ENCODE measurements at regions not wholly inside any gene's neighbourhood (a gene's known extent, or its start where the extent isn't known, plus 50 kb on each side); places are given as distances from the start of the nearest gene placed in this dataset.
"Not testable (repeated sequence)": the region's sequence is repeated elsewhere in the genome, so short reads cannot be mapped to it uniquely, and the experiment has no call there.

- TF ChIP-seq ZNF609 (CRISPR knock-in tag; IDR thresholded peaks at IDR 0.05; ENCODE audit: borderline replicate concordance) (peak; percentile 26; the same call in 1 of the 2 replicates), ZNF331 (CRISPR knock-in tag; IDR thresholded peaks at IDR 0.05) (peak; percentile 31), ZNF12 (CRISPR knock-in tag; IDR thresholded peaks at IDR 0.05) (peak; percentile 27; the same call in 1 of the 2 replicates), GATA4 (IDR thresholded peaks at IDR 0.05; ENCODE audit: borderline replicate concordance, low read depth) (peak; percentile 95), MAZ (CRISPR knock-in tag; IDR thresholded peaks at IDR 0.05; ENCODE audit: low read depth) (0 out of 2 replicates have a peak, but pooled peaks have one; percentile 40), TARDBP (CRISPR knock-in tag; IDR thresholded peaks at IDR 0.05) (peak; percentile 75), JUND (CRISPR knock-in tag; IDR thresholded peaks at IDR 0.05) (0 out of 2 replicates have a peak, but pooled peaks have one; percentile 21), ZNF691 (CRISPR knock-in tag; IDR thresholded peaks at IDR 0.05; ENCODE audit: borderline replicate concordance, low read depth) (0 out of 2 replicates have a peak, but pooled peaks have one; percentile 51), KDM2A (CRISPR knock-in tag; IDR thresholded peaks at IDR 0.05; ENCODE audit: borderline replicate concordance, low read depth) (peak; percentile 57), SNAPC4 (CRISPR knock-in tag; IDR thresholded peaks at IDR 0.05) (peak; percentile 100), ZNF574 (CRISPR knock-in tag; IDR thresholded peaks at IDR 0.05) (peak; percentile 65)
- not testable (repeated sequence) for TF ChIP-seq MAZ (IDR thresholded peaks at IDR 0.05; ENCODE audit: borderline replicate concordance, low read depth, low read length)
Observed at GRCh38 chr1:149636286-149637122, 52.9 kb downstream of the PPIAL4C start (continued).

All from HepG2 (cell line).